AG10803 (cell line): ENCODE measurements at regions not wholly inside any gene's neighbourhood (a gene's known extent, or its start where the extent isn't known, plus 50 kb on each side); places are given as distances from the start of the nearest gene placed in this dataset.

Experiments
- DNase-seq: peaks from one replicate; pipeline ENCODE4 v3.0.0; 2010; ENCODE audit warnings: low read depth
- H3K4me3 ChIP-seq: 2 replicates; pipeline ENCODE4 v1.5.1; 2011; ENCODE audit warnings: mild to moderate bottlenecking, low read length, control low read depth
- CTCF ChIP-seq: conservative IDR thresholded peaks from 2 replicates; pipeline ENCODE4 v1.5.1; 2011; ENCODE audit warnings: mild to moderate bottlenecking, low read length, control low read depth, inconsistent platforms

- DNase-seq: peak; percentile 16
- no peak overlapping the region for H3K4me3 ChIP-seq
- no peak for TF ChIP-seq CTCF
Observed at GRCh38 chr4:17218786-17219185, 293.1 kb downstream of the QDPR start.

- DNase-seq: peak; percentile 40
- H3K4me3 ChIP-seq: no peak overlapping the region
- TF ChIP-seq CTCF: no peak
Observed at GRCh38 chr4:17206829-17207801, 304.8 kb downstream of the QDPR start.

- H3K4me3 ChIP-seq: no peak overlapping the region
- TF ChIP-seq CTCF: no peak
- DNase-seq: no peak
Observed at GRCh38 chr4:17204908-17205307, 306.5 kb upstream of the LDB2 start.

GRCh38 chr4:17203797-17204196 is 305.4 kb upstream of the LDB2 start:
- H3K4me3 ChIP-seq: no peak overlapping the region
- DNase-seq: peak; percentile 38
- TF ChIP-seq CTCF: no peak

GRCh38 chr4:17197070-17197469 is 298.6 kb upstream of the LDB2 start:
- no peak for DNase-seq
- H3K4me3 ChIP-seq: no peak overlapping the region
- no peak for TF ChIP-seq CTCF

- peak; percentile 29 for DNase-seq
- H3K4me3 ChIP-seq: no peak overlapping the region
- TF ChIP-seq CTCF: no peak
Observed at GRCh38 chr4:17195461-17196275, 297.2 kb upstream of the LDB2 start.
